Endothelial cell of umbilical vein (primary cell): ENCODE measurements at regions not wholly inside any gene's neighbourhood (a gene's known extent, or its start where the extent isn't known, plus 50 kb on each side); places are given as distances from the start of the nearest gene placed in this dataset.

ENCODE experiments used
- BruUV-seq: library from RNA; stranded (reverse); fragments of 400-500 nt; replicated peaks from 2 replicates; lab custom pipeline; 2021; lab: Mats Ljungman, UMichigan
- CTCF ChIA-PET: fragments of 300-600, 350-600 bp; sonication (Branson Sonifier 250); formaldehyde crosslinking; loops from one replicate; lab custom pipeline; 2021; ENCODE audit warnings: antibody characterized with exemption, inconsistent platforms; lab: Charles Lee
- POLR2A ChIA-PET: fragments of 300-600, 350-600 bp; sonication (Branson Sonifier 250); formaldehyde crosslinking; loops from one replicate; lab custom pipeline; 2021; ENCODE audit warnings: antibody characterized with exemption, inconsistent platforms; lab: Charles Lee
- DNase-seq: peaks from one replicate; pipeline ENCODE4 v3.0.0-alpha.2; 2011; ENCODE audit warnings: low read depth, low spot score
- FAIRE-seq: peaks from 2 replicates; lab custom pipeline; 2011; peaks lifted over from hg19 to GRCh38; lab: Jason Lieb, UNC
- H2AFZ ChIP-seq: 2 replicates; pipeline ENCODE4 v1.6.0; 2012; ENCODE audit warnings: low read depth, low read length, control low read depth, inconsistent platforms
- H3K27ac ChIP-seq: 2 replicates; pipeline ENCODE4 v1.5.1; 2011; ENCODE audit warnings: low read depth, mild to moderate bottlenecking, control low read depth, low read length, moderate library complexity; ENCODE audit not compliant: insufficient read depth
- H3K27me3 ChIP-seq, 2 experiments: 2 replicates each; pipeline versions ENCODE4 v1.6.0 to v1.6.1; 2011; ENCODE audit warnings: low read length in 2 of 2, mixed read lengths in 1 of 2; ENCODE audit not compliant: control insufficient read depth in 2 of 2, insufficient read depth in 2 of 2
- H3K36me3 ChIP-seq, 2 experiments: 2 replicates in 1 of 2; 3 replicates in 1 of 2; pipeline ENCODE4 v1.5.1; 2011; ENCODE audit warnings: low read length in 2 of 2, mild to moderate bottlenecking in 1 of 2, moderate library complexity in 1 of 2; ENCODE audit not compliant: control insufficient read depth in 2 of 2, insufficient read depth in 2 of 2; ENCODE audit errors: extremely low read depth in 1 of 2
- H3K4me1 ChIP-seq: 3 replicates; pipeline ENCODE4 v1.5.1; 2011; ENCODE audit warnings: mild to moderate bottlenecking, low read length; ENCODE audit not compliant: control insufficient read depth, insufficient read depth; ENCODE audit errors: extremely low read depth
- H3K4me2 ChIP-seq: 2 replicates; pipeline ENCODE4 v1.6.1; 2011; ENCODE audit warnings: low read length, control low read depth, mixed read lengths; ENCODE audit not compliant: insufficient read depth
- H3K4me3 ChIP-seq, 3 experiments: fragments of 200-600 bp in 1 of 3; sonication (generic), shearing (Covaris generic) in 1 of 3; replicated peaks in 1 of 3; 2 replicates each; pipeline ENCODE4 v1.5.1; 2011 to 2016; ENCODE audit warnings: control low read depth in 3 of 3, low read length in 3 of 3, mild to moderate bottlenecking in 2 of 3, inconsistent platforms in 1 of 3, low read depth in 1 of 3, moderate library complexity in 1 of 3; ENCODE audit not compliant: insufficient read depth in 1 of 3
- H3K79me2 ChIP-seq: 2 replicates; pipeline ENCODE4 v1.6.0; 2012; ENCODE audit warnings: low read length, inconsistent platforms; ENCODE audit not compliant: control insufficient read depth, insufficient read depth
- H3K9ac ChIP-seq: replicated peaks from 2 replicates; pipeline ENCODE3; 2011; ENCODE audit warnings: low read length, control low read depth; ENCODE audit not compliant: insufficient read depth; ENCODE audit errors: extremely low read depth
- H3K9me1 ChIP-seq: replicated peaks from 3 replicates; pipeline ENCODE4 v1.6.0; 2011; ENCODE audit warnings: mild to moderate bottlenecking, low read length; ENCODE audit not compliant: control insufficient read depth, insufficient read depth; ENCODE audit errors: extremely low read depth
- H3K9me3 ChIP-seq: replicated peaks from 2 replicates; pipeline ENCODE4 v1.5.1; 2012; ENCODE audit warnings: low read length, inconsistent platforms; ENCODE audit not compliant: control insufficient read depth, insufficient read depth
- H4K20me1 ChIP-seq: replicated peaks from 2 replicates; pipeline ENCODE3; 2011; ENCODE audit warnings: mild to moderate bottlenecking, low read length; ENCODE audit not compliant: control insufficient read depth, insufficient read depth; ENCODE audit errors: extremely low read depth
- CTCF ChIP-seq, 2 donors: IDR thresholded peaks; 1 replicate in 1 of 2; 2 replicates in 1 of 2; pipeline ENCODE4 v1.5.1; 2011; ENCODE audit warnings: low read length in 2 of 2, mild to moderate bottlenecking in 2 of 2, moderate library complexity in 2 of 2, control low read depth in 1 of 2, inconsistent platforms in 1 of 2, low read depth in 1 of 2; ENCODE audit not compliant: insufficient read depth in 1 of 2; ENCODE audit errors: extremely low read depth in 1 of 2
- EZH2 ChIP-seq: IDR thresholded peaks from 2 replicates; pipeline ENCODE4 v1.6.1; 2012; ENCODE audit warnings: borderline replicate concordance, low read depth, mild to moderate bottlenecking, moderate library complexity, low read length, inconsistent platforms; ENCODE audit not compliant: severe bottlenecking
- FOS ChIP-seq: IDR thresholded peaks from 2 replicates; pipeline ENCODE4 v1.6.1; 2011; ENCODE audit warnings: mild to moderate bottlenecking, low read length, moderate library complexity, borderline replicate concordance; ENCODE audit not compliant: insufficient read depth
- GATA2 ChIP-seq: IDR thresholded peaks from 2 replicates; pipeline ENCODE4 v1.7.0; 2011; ENCODE audit warnings: low read depth, mild to moderate bottlenecking, moderate library complexity, mixed read lengths, low read length; ENCODE audit not compliant: insufficient read length, insufficient read depth
- JUN ChIP-seq: IDR thresholded peaks from 2 replicates; pipeline ENCODE4 v1.6.1; 2011; ENCODE audit warnings: borderline replicate concordance, low read depth; ENCODE audit not compliant: insufficient read length, insufficient read depth
- MAX ChIP-seq: IDR thresholded peaks from 2 replicates; pipeline ENCODE4 v1.6.1; 2011; ENCODE audit not compliant: insufficient read depth, insufficient read length
- MYC ChIP-seq: IDR thresholded peaks from one replicate; pipeline ENCODE4 v1.6.1; 2011; ENCODE audit warnings: mild to moderate bottlenecking, low read depth, low read length
- POLR2A ChIP-seq: IDR thresholded peaks from 2 replicates; pipeline ENCODE4 v1.6.1; 2012; ENCODE audit warnings: low read depth, mild to moderate bottlenecking, control low read depth, low read length
- POLR2AphosphoS5 ChIP-seq: IDR thresholded peaks from 2 replicates; pipeline ENCODE4 v1.6.1; 2012; ENCODE audit warnings: low read depth, mild to moderate bottlenecking, control low read depth, low read length, moderate library complexity; ENCODE audit not compliant: insufficient read depth
- dilution Hi-C: fragments of 300-500 bp; cut with MboI; formaldehyde crosslinking; loops from one replicate; pipeline ENCODE4 v1.15.0; 2019; ENCODE audit warnings: low sequenced_read_pairs; ENCODE audit not compliant: extremely low pct_ligation_motif_present
- intact Hi-C: fragments of 100-400 bp; cut with micrococcal nuclease; formaldehyde crosslinking; loops from one replicate; pipeline ENCODE4 v1.10.0; 2022

GRCh38 chr21:14757533-14758327 lies 211.6 kb upstream of the SAMSN1 start:
- no peak for TF ChIP-seq EZH2
- no peak for TF ChIP-seq POLR2A
- Histone ChIP-seq H3K9ac (no peak overlapping the region), H3K27me3 (no peaks in the 10 kb centered on the region), H2AFZ (no peak overlapping the region), H3K4me1 (no peaks in the 10 kb centered on the region), H3K79me2 (no peaks in the 10 kb centered on the region), H3K27ac (no peak overlapping the region), H4K20me1 (no peaks in the 10 kb centered on the region), H3K4me2 (no peak overlapping the region), H3K4me3 (no peak overlapping the region), H3K9me1 (no peaks in the 10 kb centered on the region), H3K9me3 (no peaks in the 10 kb centered on the region), H3K36me3 (no peaks in the 10 kb centered on the region)
- no TSS peak for BruUV-seq
- ChIA-PET CTCF (no interaction called here), POLR2A (no interaction called here)
- FAIRE-seq (no peak), DNase-seq (no peak)
- intact Hi-C loops (no loop called here), dilution Hi-C loops (no loop called here)

GRCh38 chr21:14755086-14755485 lies 209.0 kb upstream of the SAMSN1 start:
- H3K9ac ChIP-seq, result no peak overlapping the region
- no peak for DNase-seq
- H2AFZ ChIP-seq, result no peak overlapping the region
- BruUV-seq, result no TSS peak
- no peaks in the 10 kb centered on the region for H3K9me1 ChIP-seq
- H3K4me3 ChIP-seq, result no peak overlapping the region
- FAIRE-seq, result no peak
- H3K27ac ChIP-seq, result no peak overlapping the region
- ChIA-PET POLR2A (no interaction called here), CTCF (interaction anchor here (1.4 kb wide), 1 partner anchor 17 kb away, joined by 4 read pairs; no protein-coding TSS in a partner anchor)
- no peaks in the 10 kb centered on the region for H3K27me3 ChIP-seq
- dilution Hi-C loops, result no loop called here
- intact Hi-C loops, result no loop called here
- no peaks in the 10 kb centered on the region for H3K36me3 ChIP-seq
- H3K79me2 ChIP-seq, result no peaks in the 10 kb centered on the region
- H3K4me2 ChIP-seq, result no peak overlapping the region
- no peak for TF ChIP-seq CTCF (IDR thresholded peaks at IDR 0.05; ENCODE audit: extremely low read depth in 1 of 2, insufficient read depth in 1 of 2, low read depth in 1 of 2, low read length in 2 of 2)
- TF ChIP-seq MYC, result no peak
- no peak for TF ChIP-seq POLR2A
- TF ChIP-seq EZH2, result no peak
- TF ChIP-seq JUN, result no peak
- no peak for TF ChIP-seq POLR2AphosphoS5
- no peak for TF ChIP-seq GATA2
- TF ChIP-seq FOS, result no peak
- no peak for TF ChIP-seq MAX
- H3K9me3 ChIP-seq, result no peaks in the 10 kb centered on the region
- no peaks in the 10 kb centered on the region for H4K20me1 ChIP-seq
- no peaks in the 10 kb centered on the region for H3K4me1 ChIP-seq
